H1 (cell line): ENCODE measurements at regions not wholly inside any gene's neighbourhood (a gene's known extent, or its start where the extent isn't known, plus 50 kb on each side); places are given as distances from the start of the nearest gene placed in this dataset.

Experiments used
- CREB1 ChIP-seq: IDR thresholded peaks from 2 replicates; pipeline ENCODE4 v1.6.1; 2012; ENCODE audit warnings: inconsistent platforms
- CTBP2 ChIP-seq: IDR thresholded peaks from 2 replicates; pipeline ENCODE4 v1.7.0; 2011; ENCODE audit warnings: borderline replicate concordance, mild to moderate bottlenecking, moderate library complexity, mixed read lengths, low read length; ENCODE audit not compliant: insufficient read depth, insufficient read length
- HDAC2 ChIP-seq, 2 experiments: fragments of 300-600 bp in 1 of 2; sonication (generic) in 1 of 2; IDR thresholded peaks; 2 replicates each; pipeline ENCODE4 v1.6.1; 2011 to 2012; ENCODE audit warnings: low read depth in 2 of 2, low read length in 2 of 2, mild to moderate bottlenecking in 2 of 2, moderate library complexity in 2 of 2, borderline replicate concordance in 1 of 2, inconsistent platforms in 1 of 2
- MAFK ChIP-seq: IDR thresholded peaks from 2 replicates; pipeline ENCODE4 v1.6.1; 2012; ENCODE audit warnings: low read depth, mild to moderate bottlenecking, improper control_type of control experiment, low read length

DNA sequence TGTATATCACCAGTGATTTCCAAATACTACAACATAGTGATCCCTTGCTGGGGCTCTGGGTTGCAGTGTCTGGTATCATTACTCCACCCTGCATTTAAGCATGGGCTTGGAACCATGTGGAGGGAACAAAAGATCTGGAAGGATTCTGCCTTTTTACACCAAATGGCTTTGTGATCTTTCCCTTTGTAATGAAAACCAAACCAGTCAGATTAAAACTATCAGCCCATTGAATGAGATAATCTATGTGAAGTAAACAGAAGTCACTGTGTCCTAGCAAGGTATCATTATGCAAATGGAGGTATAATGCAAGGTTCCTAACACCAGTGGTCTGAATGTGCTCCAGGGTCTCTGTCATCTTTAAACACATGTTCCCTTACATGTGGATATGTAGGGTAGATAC, 474.7 kb upstream of the TNP1 start (continued):
- TF ChIP-seq HDAC2 (IDR thresholded peaks at IDR 0.05; ENCODE audit: borderline replicate concordance in 1 of 2, low read depth in 2 of 2, low read length in 2 of 2) (no peak), CTBP2 (no peak), CREB1 (no peak), MAFK (no peak)
- TF ChIP-seq, all 59 proteins: peak for 0
